ENCODE measurements at regions not wholly inside any gene's neighbourhood (a gene's known extent, or its start where the extent isn't known, plus 50 kb on each side); places are given as distances from the start of the nearest gene placed in this dataset.

DNA sequence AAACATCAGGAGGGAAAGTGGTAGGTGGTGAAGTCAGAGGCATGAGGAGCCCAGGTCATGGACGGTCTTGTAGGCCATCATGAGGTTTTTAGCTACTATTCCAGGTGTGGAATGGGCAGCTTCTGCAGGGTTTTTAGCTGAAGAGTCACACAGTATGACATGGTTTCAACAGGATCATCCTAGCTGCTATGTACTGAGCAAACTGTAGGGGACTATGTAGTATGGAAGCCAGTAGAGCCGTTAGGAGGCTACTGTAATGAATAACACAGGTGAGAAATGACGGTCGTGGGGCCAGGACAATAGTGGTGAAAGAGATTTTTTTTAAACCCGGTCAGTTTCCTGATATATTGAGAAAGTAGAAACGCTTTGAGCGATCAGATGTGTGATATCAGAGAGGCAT is 167.6 kb upstream of the FN1 start:
- H3K9me3 ChIP-seq (ENCODE audit: low read length): no peaks in the 10 kb centered on the region
- no peaks in the 10 kb centered on the region for H3F3A ChIP-seq (ENCODE audit: insufficient read depth, low read length)
- no peak overlapping the region for H3K4me3 ChIP-seq (ENCODE audit: low read depth, low read length, poor library complexity, severe bottlenecking)
- no peaks in the 10 kb centered on the region for H3K27me3 ChIP-seq (ENCODE audit: insufficient read depth, low read length)
- TF ChIP-seq, protein P1, sequence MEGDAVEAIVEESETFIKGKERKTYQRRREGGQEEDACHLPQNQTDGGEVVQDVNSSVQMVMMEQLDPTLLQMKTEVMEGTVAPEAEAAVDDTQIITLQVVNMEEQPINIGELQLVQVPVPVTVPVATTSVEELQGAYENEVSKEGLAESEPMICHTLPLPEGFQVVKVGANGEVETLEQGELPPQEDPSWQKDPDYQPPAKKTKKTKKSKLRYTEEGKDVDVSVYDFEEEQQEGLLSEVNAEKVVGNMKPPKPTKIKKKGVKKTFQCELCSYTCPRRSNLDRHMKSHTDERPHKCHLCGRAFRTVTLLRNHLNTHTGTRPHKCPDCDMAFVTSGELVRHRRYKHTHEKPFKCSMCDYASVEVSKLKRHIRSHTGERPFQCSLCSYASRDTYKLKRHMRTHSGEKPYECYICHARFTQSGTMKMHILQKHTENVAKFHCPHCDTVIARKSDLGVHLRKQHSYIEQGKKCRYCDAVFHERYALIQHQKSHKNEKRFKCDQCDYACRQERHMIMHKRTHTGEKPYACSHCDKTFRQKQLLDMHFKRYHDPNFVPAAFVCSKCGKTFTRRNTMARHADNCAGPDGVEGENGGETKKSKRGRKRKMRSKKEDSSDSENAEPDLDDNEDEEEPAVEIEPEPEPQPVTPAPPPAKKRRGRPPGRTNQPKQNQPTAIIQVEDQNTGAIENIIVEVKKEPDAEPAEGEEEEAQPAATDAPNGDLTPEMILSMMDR (IDR thresholded peaks at IDR 0.05; ENCODE audit: low read length): no peak
- no peak for TF ChIP-seq EZH2 (IDR thresholded peaks at IDR 0.05; ENCODE audit: borderline replicate concordance, low read length)
- no peaks in the 10 kb centered on the region for H4K20me1 ChIP-seq (ENCODE audit: insufficient read depth, low read length)
- no peaks in the 10 kb centered on the region for H3K4me1 ChIP-seq (ENCODE audit: insufficient read depth, low read length, severe bottlenecking)
- H2AFZ ChIP-seq (ENCODE audit: low read length): no peak overlapping the region
- H3K4me2 ChIP-seq (ENCODE audit: low read length): no peak overlapping the region
- no peaks in the 10 kb centered on the region for H3K9me2 ChIP-seq (ENCODE audit: low read depth, low read length)
- no peaks in the 10 kb centered on the region for H3K36me3 ChIP-seq (ENCODE audit: insufficient read depth, low read length)
- no peaks in the 10 kb centered on the region for H3K79me2 ChIP-seq (ENCODE audit: insufficient read depth, low read length)
- no peak overlapping the region for H3K9ac ChIP-seq (ENCODE audit: low read length)
- no peak overlapping the region for H3K27ac ChIP-seq (ENCODE audit: low read depth, low read length, poor library complexity, severe bottlenecking)

DNA sequence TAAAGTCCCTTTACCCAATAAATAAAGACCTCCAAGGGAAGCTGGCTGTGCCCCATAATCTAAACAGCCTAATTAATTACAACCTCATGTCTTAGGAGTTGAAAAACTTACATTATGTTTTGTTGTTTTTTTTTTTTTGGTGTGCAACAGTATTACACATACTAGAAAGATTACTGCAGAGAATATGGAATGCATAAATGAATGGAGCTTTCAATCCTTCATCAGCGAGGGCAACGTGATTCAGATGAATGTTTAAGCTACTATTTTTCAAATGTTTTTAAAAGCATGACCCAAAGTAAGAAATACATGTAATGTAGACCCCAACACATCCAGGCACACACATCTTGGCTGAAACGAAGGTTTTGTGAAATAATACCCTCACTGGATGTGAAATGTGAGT is 167.1 kb upstream of the FN1 start:
- Histone ChIP-seq H3K9me2 (ENCODE audit: low read depth, low read length) (no peaks in the 10 kb centered on the region), H3K27me3 (ENCODE audit: insufficient read depth, low read length) (no peaks in the 10 kb centered on the region), H2AFZ (ENCODE audit: low read length) (no peak overlapping the region), H3K9ac (ENCODE audit: low read length) (no peak overlapping the region), H3K79me2 (ENCODE audit: insufficient read depth, low read length) (no peaks in the 10 kb centered on the region), H4K20me1 (ENCODE audit: insufficient read depth, low read length) (no peaks in the 10 kb centered on the region), H3F3A (ENCODE audit: insufficient read depth, low read length) (no peaks in the 10 kb centered on the region), H3K36me3 (ENCODE audit: insufficient read depth, low read length) (no peaks in the 10 kb centered on the region), H3K9me3 (ENCODE audit: low read length) (no peaks in the 10 kb centered on the region), H3K4me3 (ENCODE audit: low read depth, low read length, poor library complexity, severe bottlenecking) (no peak overlapping the region), H3K4me1 (ENCODE audit: insufficient read depth, low read length, severe bottlenecking) (no peaks in the 10 kb centered on the region), H3K4me2 (ENCODE audit: low read length) (no peak overlapping the region), H3K27ac (ENCODE audit: low read depth, low read length, poor library complexity, severe bottlenecking) (no peak overlapping the region)
- TF ChIP-seq EZH2 (IDR thresholded peaks at IDR 0.05; ENCODE audit: borderline replicate concordance, low read length): no peak
- TF ChIP-seq, protein P1 (IDR thresholded peaks at IDR 0.05; ENCODE audit: low read length): no peak

DNA sequence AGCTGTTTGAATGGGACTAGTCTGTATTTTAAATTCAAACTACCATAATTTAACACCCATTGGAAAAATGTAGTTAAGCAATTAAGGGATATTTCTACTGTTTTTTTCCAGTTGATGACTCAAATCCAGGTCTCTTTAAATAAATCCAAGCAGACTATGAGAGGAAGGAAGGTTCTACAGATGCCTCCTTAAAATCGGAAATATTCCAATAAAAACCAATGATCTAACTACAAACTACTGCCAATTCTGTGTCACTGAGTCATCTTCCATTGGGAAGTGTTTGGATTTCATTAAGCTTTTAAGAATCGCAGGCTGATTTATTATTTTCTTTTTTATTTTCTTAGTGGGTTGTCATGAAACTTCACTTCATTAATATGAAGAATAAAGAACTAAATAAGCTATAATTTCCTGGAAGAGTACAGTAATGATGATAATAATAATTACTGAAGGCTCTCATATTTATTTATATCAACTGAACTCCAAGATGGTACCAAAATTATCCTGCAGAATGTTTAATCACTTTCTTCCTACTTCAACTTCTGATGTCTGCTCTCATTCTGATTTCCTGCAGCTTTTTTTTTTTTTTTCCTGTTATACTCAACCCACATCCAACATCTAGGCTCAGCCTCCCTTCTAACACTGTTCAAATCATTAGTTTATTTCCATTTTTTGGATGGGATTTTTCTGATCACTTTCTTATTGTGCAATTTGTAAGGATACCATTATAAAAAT is 166.3 kb upstream of the FN1 start:
- Histone ChIP-seq H2AFZ (ENCODE audit: low read length) (no peak overlapping the region), H3F3A (ENCODE audit: insufficient read depth, low read length) (no peaks in the 10 kb centered on the region), H3K4me1 (ENCODE audit: insufficient read depth, low read length, severe bottlenecking) (no peaks in the 10 kb centered on the region), H3K9me2 (ENCODE audit: low read depth, low read length) (no peaks in the 10 kb centered on the region), H3K4me2 (ENCODE audit: low read length) (no peak overlapping the region), H3K79me2 (ENCODE audit: insufficient read depth, low read length) (no peaks in the 10 kb centered on the region), H3K9me3 (ENCODE audit: low read length) (no peaks in the 10 kb centered on the region), H3K27me3 (ENCODE audit: insufficient read depth, low read length) (no peaks in the 10 kb centered on the region), H3K27ac (ENCODE audit: low read depth, low read length, poor library complexity, severe bottlenecking) (no peak overlapping the region), H3K4me3 (ENCODE audit: low read depth, low read length, poor library complexity, severe bottlenecking) (no peak overlapping the region), H4K20me1 (ENCODE audit: insufficient read depth, low read length) (no peaks in the 10 kb centered on the region), H3K36me3 (ENCODE audit: insufficient read depth, low read length) (no peaks in the 10 kb centered on the region), H3K9ac (ENCODE audit: low read length) (no peak overlapping the region)
- TF ChIP-seq, protein P1 (IDR thresholded peaks at IDR 0.05; ENCODE audit: low read length): no peak
- TF ChIP-seq EZH2 (IDR thresholded peaks at IDR 0.05; ENCODE audit: borderline replicate concordance, low read length): no peak
